Smooth muscle cell of the brain vasculature (primary cell): ENCODE measurements at regions not wholly inside any gene's neighbourhood (a gene's known extent, or its start where the extent isn't known, plus 50 kb on each side); places are given as distances from the start of the nearest gene placed in this dataset.
"Not testable (repeated sequence)": the region's sequence is repeated elsewhere in the genome, so short reads cannot be mapped to it uniquely, and the experiment has no call there.

Experiments
- DNase-seq: peaks from one replicate; pipeline ENCODE4 v3.0.0-alpha.2; 2012; ENCODE audit warnings: low read depth, low spot score

DNA sequence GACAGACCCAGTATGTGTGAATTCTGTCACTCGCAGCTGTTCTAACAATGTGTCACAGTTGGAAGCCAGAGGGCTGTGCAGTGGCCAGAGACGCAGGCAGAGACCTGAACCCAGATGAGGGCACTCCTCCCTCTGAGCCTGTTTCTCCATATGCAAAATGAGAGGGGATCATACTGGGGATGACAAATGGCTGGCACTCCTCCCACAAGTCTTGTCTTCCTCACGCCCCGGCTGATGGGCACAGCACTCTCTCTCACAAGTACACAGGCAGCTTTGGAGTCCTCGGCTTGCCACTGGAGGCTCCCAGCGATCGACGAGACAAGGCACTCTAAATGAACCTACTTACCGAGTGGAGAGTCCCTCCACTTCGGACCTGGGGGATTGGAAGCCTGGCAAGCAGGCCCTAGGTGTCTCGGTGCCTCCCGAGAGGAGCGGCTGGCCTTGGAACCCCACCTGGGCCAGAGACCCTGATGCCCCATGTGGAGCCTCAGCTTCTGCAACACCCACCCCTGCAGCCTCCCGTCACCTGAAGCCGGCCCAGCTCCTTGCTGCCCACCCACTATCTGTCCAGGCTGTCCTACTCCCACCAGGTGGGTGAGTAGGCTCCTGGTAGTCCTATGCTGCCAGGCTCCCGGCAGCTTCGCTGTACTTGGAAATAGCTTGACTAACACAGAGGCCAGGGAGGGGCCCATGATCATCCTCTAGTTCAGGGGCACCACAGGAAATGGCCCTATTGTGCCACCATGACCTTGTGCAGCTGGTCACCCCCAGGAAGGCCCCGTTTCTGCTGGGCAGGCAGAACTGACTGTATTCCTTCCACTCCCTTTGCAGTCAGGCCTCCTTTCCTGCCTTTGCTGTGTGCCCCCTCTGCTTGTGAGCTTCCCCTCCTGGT, 65.0 kb upstream of the IQSEC1 start:
- DNase-seq = no peak

DNA sequence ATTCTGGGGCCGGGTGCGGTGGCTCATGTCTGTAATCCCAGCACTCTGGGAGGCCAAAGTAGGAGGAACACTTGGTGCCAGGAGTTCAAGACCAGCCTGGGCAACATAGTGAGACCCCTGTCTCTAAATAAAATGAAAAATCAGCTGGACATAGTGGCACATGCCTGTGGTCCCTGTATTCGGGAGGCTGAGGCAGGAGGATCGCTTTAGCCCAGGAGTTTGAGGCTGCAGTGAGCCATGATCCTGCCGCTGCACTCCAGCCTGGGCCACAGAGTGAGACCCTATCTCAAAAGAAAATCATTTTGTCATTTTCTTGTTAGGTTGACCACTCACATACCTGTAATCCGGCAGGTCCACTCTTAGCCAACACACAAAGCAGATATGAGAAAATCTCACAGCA, 63.6 kb upstream of the IQSEC1 start:
- not testable (repeated sequence) for DNase-seq

- no peak for DNase-seq
These were observed 63.2 kb upstream of the IQSEC1 start for GRCh38 chr3:13136426-13136825.

DNA sequence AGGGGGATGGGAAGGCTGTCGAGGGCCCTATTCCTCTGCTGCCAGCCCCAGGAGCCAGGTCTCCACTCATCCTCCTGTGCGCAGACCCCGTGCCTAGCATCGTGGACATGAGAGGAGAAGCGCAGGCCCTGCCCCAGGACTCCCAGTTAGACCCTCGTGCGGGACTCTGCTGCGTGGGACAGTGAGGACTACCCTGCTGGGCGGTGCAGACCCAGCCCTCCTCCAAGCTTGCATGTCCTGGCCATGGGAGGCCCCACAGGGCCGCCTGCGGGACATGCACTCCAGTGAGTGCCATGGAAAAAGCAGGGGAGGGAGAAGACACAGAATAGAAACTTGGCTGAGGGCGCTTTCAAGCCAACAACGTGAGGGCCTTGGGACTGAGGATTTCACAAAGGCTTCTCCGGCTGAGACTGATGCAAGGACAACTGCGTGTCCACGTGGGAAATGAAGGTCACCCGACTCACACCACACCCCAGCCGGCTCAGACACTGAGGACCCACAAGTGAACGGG, 62.6 kb upstream of the IQSEC1 start:
- DNase-seq = no peak

- no peak for DNase-seq
These were observed 62.1 kb upstream of the IQSEC1 start for GRCh38 chr3:13135251-13135810.

GRCh38 chr3:13134879-13135206, 61.6 kb upstream of the IQSEC1 start:
- no peak for DNase-seq

- no peak for DNase-seq
These were observed 61.1 kb upstream of the IQSEC1 start for GRCh38 chr3:13134166-13134878.

- no peak for DNase-seq
These were observed 60.3 kb upstream of the IQSEC1 start for GRCh38 chr3:13133471-13133981.

GRCh38 chr3:13132731-13133410, 59.6 kb upstream of the IQSEC1 start:
- DNase-seq = no peak

DNA sequence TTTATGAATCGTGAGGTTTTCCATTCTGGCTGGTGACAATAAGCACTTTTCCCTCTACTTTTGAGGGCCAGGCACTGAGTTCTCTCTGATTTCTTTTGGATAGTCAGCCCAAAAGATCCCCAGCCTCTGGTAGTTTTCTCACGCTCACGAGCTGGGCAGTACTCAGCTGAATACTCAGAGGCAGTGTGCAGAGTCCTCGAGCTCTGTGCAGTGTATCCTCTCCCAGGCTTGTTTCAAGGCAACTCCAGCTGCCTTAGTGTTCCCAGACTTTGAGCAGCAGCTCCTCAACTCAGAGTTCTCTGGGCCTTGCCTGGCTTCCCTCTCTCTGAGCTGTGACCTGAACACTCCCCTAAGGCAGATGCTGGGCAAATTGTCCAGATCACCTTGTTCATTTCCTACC, 59.1 kb upstream of the IQSEC1 start:
- DNase-seq = no peak

DNA sequence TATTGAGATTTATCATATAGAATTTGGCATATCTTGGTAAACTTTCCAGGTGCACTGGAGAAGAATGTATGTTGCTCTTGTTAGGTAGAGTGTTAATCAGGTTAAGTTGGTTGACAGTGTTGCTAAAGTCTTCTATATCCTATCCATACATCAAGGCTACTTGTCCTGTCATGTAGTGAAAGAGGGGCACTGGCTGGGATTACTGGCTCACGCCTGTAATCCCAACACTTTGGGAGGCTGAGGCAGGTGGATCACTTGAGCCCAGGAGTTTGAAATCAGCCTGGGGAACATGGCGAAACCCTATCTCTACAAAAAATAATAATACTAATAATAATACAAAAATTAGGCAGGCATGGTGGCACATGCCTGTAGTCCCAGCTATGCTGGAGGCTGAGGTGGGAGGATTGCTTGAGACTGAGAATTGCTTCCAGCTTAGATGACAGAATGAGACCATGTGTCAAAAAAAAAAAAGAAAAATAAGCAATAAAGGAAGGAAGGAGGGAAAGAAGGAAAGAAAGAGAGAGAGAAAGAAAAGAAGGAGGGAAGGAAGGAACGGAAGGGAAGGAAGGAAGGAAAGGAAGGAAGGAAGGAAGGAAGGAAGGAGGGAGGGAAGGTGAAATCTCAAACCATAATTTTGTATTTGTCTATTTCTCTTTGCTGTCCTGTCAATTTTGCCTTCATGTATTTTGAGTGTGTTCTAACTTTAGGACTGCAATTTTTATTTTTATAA, 57.4 kb upstream of the IQSEC1 start:
- no peak for DNase-seq

- no peak for DNase-seq
These were observed 52.1 kb upstream of the IQSEC1 start for GRCh38 chr3:13125092-13126015.

DNA sequence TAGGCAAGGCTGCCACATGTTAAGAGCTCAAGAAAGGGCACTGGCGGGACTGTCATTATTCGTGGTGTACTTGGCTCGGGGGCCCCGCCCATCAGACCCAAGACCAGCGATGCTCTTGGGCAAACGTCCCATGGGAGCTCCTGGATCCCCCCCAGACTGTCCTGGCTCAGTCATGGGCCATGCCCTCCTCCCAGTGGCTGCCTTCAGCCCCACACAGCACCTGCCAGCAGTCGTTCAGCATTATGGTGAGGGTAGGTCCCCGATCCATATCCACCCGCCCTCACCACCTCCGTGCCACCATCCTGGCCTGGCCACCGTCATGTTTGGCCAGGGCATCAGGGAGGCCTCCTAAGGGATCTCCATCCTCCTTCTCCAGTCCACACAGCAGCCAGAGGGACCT, 51.4 kb upstream of the IQSEC1 start:
- DNase-seq = no peak

- DNase-seq = no peak
These were observed 50.5 kb upstream of the IQSEC1 start for GRCh38 chr3:13123765-13124164.

DNA sequence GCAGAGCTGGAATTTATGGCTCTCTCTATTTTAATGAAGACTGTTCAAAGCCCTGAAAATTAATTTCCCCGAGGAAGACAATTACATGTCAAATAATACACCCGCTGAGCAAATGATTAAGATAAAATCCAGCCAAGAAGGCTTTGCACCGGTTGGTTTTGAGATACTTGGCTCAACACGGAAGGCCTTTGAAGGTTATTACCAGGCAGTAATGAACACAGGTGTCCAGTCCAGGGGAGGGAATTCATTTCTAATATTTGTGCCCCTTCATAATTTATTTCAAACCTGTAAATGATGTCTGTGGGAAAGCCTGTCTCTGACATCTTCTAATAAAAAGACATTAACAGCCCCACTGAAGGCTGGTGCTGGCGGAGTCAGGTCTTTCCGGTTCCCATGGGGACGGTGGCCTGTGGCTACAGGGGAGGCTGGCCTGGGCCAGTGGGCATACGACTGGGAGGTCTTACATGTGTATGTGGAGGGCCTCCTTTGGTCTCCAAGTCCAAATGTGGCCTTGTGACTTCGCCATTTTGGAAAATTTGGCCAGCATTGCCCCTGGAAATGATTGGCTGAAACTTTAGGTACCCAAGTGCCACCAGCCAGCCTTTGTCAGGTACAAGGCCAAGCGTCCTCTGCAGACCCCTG, 49.9 kb upstream of the IQSEC1 start:
- no peak for DNase-seq
